CD4-positive, CD25-positive, alpha-beta regulatory T cell (primary cell): ENCODE measurements at regions not wholly inside any gene's neighbourhood (a gene's known extent, or its start where the extent isn't known, plus 50 kb on each side); places are given as distances from the start of the nearest gene placed in this dataset.

Experiments used
- ATAC-seq, 2 donors: fragments of 150-1000 bp; cut with Tn5 transposase; one replicate each; pipeline ENCODE4 v1.10.0; 2021; ENCODE audit warnings: low read depth in 2 of 2, moderate number of reproducible peaks in 2 of 2, moderate library complexity in 1 of 2
- DNase-seq, 3 donors: peaks; one replicate each; pipeline versions ENCODE4 v3.0.0 to v3.0.0-alpha.2; 2012 to 2022; ENCODE audit warnings: mixed read lengths in 1 of 3
- H3K27ac ChIP-seq: one replicate; pipeline ENCODE4 v1.7.0; 2013; ENCODE audit warnings: mild to moderate bottlenecking, low read length; ENCODE audit not compliant: insufficient read depth, poor library complexity, severe bottlenecking
- H3K27me3 ChIP-seq: one replicate; pipeline ENCODE4 v1.7.0; 2013; ENCODE audit warnings: low read length; ENCODE audit not compliant: control insufficient read depth, insufficient read depth
- H3K36me3 ChIP-seq: one replicate; pipeline ENCODE4 v1.7.0; 2013; ENCODE audit warnings: mild to moderate bottlenecking, low read length, moderate library complexity; ENCODE audit not compliant: control insufficient read depth, insufficient read depth
- H3K4me1 ChIP-seq: 2 replicates; pipeline ENCODE4 v1.7.0; 2013; ENCODE audit warnings: mild to moderate bottlenecking, low read length; ENCODE audit not compliant: insufficient read depth, control insufficient read depth, poor library complexity, severe bottlenecking
- H3K4me3 ChIP-seq: one replicate; pipeline ENCODE4 v1.7.0; 2013; ENCODE audit warnings: low read depth, mild to moderate bottlenecking, low read length, moderate library complexity
- H3K9me3 ChIP-seq, 2 experiments: 1 replicate in 1 of 2; 2 replicates in 1 of 2; pipeline ENCODE4 v1.7.0; 2013; ENCODE audit warnings: low read length in 2 of 2, mild to moderate bottlenecking in 1 of 2, moderate library complexity in 1 of 2; ENCODE audit not compliant: control insufficient read depth in 2 of 2
- H3K27ac Mint-ChIP-seq, 3 donors: one replicate each; pipeline ENCODE4 v1.8.0; 2020 to 2022; ENCODE audit warnings: mild to moderate bottlenecking in 3 of 3, mixed read lengths in 3 of 3, moderate library complexity in 2 of 3
- H3K27me3 Mint-ChIP-seq: one replicate; pipeline ENCODE4 v1.8.0; 2022; ENCODE audit warnings: mild to moderate bottlenecking, mixed read lengths
- H3K36me3 Mint-ChIP-seq: one replicate; pipeline ENCODE4 v1.8.0; 2020; ENCODE audit warnings: mixed read lengths
- H3K4me1 Mint-ChIP-seq, 4 donors: one replicate each; pipeline ENCODE4 v1.8.0; 2020 to 2022; ENCODE audit warnings: mixed read lengths in 4 of 4, mild to moderate bottlenecking in 1 of 4
- H3K4me3 Mint-ChIP-seq, 4 donors: one replicate each; pipeline ENCODE4 v1.8.0; 2020 to 2022; ENCODE audit warnings: mild to moderate bottlenecking in 4 of 4, mixed read lengths in 4 of 4, moderate library complexity in 3 of 4
- H3K9me3 Mint-ChIP-seq, 7 donors: one replicate each; pipeline ENCODE4 v1.8.0; 2020 to 2022; ENCODE audit warnings: mixed read lengths in 7 of 7, mild to moderate bottlenecking in 3 of 7, moderate library complexity in 2 of 7

DNA sequence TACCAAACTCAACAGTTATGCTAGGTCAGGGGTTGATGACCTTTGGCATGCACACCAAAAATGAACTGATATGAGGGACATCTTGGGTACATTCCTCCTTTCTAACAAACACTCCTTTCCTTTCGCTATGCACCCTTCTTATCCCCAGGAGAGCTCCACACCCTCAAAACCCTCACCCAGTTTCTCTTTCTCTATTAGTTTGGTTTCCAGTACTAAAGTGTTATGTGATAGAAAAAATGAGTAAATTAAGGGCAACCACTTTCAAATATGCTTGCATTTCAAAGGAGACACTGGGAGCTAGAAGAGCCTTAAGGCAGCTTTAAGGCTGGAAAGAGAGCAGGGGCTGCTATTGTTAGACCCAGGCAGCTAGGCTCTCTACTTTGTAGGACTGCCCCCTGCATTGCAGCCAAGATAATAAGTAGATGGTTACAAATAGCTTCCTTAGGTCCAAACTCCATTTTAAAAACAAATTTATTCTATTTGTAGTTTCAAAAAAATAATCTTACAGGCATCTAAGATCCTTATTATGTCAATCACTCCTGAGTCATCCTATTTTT is 244.3 kb downstream of the ZIC1 start:
- Mint-ChIP-seq H3K4me3 (no peak overlapping the region), H3K36me3 (no peaks in the 10 kb centered on the region), H3K9me3 (peaks cover 0 to 3% (median 0%) of the 10 kb centered on the region in 7 donors), H3K27ac (no peak overlapping the region), H3K27me3 (no peaks in the 10 kb centered on the region), H3K4me1 (no peaks in the 10 kb centered on the region)
- Histone ChIP-seq H3K27ac (no peak overlapping the region), H3K4me3 (no peak overlapping the region), H3K36me3 (no peaks in the 10 kb centered on the region), H3K9me3 (no peaks in the 10 kb centered on the region), H3K27me3 (no peaks in the 10 kb centered on the region), H3K4me1 (no peaks in the 10 kb centered on the region)
- ATAC-seq (no peak), DNase-seq (no peak)

DNA sequence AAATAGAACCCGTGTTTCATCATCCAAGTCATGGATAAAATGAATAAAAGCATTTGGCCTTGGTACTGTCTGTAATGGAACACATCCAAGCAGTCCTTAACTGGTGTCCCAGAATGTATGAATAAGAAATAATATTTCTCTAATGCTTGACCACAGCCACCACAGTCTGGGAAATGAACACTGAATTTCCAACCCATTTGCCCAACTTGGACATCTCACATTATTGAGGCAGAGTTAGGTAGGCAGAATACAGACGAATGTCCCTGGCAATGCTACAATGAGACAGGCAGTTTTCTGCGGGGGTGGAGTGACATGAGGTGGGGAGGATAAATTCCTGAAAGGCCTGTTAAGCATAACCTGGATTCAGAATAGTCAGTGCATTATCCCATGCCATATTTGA is 245.7 kb downstream of the ZIC1 start:
- H3K4me3 Mint-ChIP-seq: no peak overlapping the region

DNA sequence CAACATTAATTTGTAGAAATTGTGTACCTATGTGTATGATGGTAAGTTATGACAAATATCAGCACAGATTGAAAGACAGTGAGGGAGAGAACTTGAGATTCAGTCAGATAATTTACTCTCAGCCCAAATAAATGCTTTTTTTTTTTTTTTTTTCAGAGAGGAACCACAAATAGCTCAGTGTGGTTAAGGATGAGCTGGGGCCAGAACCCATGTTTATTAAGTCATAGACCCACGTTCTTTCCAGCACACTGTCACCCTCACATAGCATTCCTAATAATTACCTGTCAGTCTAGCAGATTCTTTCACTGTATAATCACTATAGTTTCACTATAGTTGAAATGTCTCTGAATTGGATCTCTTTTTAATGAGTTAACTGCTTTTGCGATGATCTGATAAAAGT is 246.1 kb downstream of the ZIC1 start:
- no peaks in the 10 kb centered on the region for H3K4me1 ChIP-seq
- no peaks in the 10 kb centered on the region for H3K36me3 Mint-ChIP-seq
- H3K4me3 ChIP-seq: no peak overlapping the region
- no peak overlapping the region for H3K27ac ChIP-seq
- H3K27me3 Mint-ChIP-seq: no peaks in the 10 kb centered on the region
- no peaks in the 10 kb centered on the region for H3K27me3 ChIP-seq
- H3K4me3 Mint-ChIP-seq: no peak overlapping the region
- no peaks in the 10 kb centered on the region for H3K4me1 Mint-ChIP-seq
- ATAC-seq: no peak
- no peak overlapping the region for H3K27ac Mint-ChIP-seq
- no peak for DNase-seq
- H3K9me3 ChIP-seq: no peaks in the 10 kb centered on the region
- no peaks in the 10 kb centered on the region for H3K36me3 ChIP-seq
- peaks cover 0 to 3% (median 0%) of the 10 kb centered on the region in 7 donors for H3K9me3 Mint-ChIP-seq

More for the DNA sequence above, 245.7 kb downstream of the ZIC1 start:
- Histone ChIP-seq H3K4me3 (no peak overlapping the region), H3K36me3 (no peaks in the 10 kb centered on the region), H3K4me1 (no peaks in the 10 kb centered on the region), H3K27me3 (no peaks in the 10 kb centered on the region), H3K9me3 (no peaks in the 10 kb centered on the region), H3K27ac (no peak overlapping the region)
- Mint-ChIP-seq H3K36me3 (no peaks in the 10 kb centered on the region), H3K9me3 (peaks cover 0 to 3% (median 0%) of the 10 kb centered on the region in 7 donors), H3K27ac (no peak overlapping the region), H3K27me3 (no peaks in the 10 kb centered on the region), H3K4me1 (no peaks in the 10 kb centered on the region)
- ATAC-seq: no peak
- no peak for DNase-seq

DNA sequence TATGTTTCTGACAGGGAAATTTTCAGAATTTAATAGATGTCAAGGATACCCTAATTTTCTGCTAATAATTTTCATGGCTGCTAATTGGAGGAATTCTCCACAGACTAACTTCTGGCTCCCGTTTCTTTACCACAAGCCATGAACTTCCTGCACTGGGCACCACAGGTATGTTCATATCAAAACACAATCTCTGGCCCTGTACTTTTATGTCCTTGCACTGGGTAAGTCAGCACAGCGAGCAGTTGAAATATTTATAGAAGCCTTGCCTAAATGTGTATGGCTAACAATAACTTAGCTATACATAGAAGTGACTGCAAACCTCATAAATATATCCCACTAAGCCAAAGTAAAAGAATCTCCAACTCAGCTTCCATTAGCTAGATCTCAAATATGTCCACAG is 246.9 kb downstream of the ZIC1 start:
- H3K27ac Mint-ChIP-seq: no peak overlapping the region
- Histone ChIP-seq H3K27me3 (no peaks in the 10 kb centered on the region), H3K27ac (no peak overlapping the region), H3K4me1 (no peaks in the 10 kb centered on the region), H3K9me3 (no peaks in the 10 kb centered on the region), H3K36me3 (no peaks in the 10 kb centered on the region), H3K4me3 (no peak overlapping the region)
- H3K36me3 Mint-ChIP-seq: no peaks in the 10 kb centered on the region
- no peaks in the 10 kb centered on the region for H3K4me1 Mint-ChIP-seq
- ATAC-seq (no peak), DNase-seq (no peak)
- peaks cover 0 to 3% (median 0%) of the 10 kb centered on the region in 7 donors for H3K9me3 Mint-ChIP-seq
- no peaks in the 10 kb centered on the region for H3K27me3 Mint-ChIP-seq
- no peak overlapping the region for H3K4me3 Mint-ChIP-seq

DNA sequence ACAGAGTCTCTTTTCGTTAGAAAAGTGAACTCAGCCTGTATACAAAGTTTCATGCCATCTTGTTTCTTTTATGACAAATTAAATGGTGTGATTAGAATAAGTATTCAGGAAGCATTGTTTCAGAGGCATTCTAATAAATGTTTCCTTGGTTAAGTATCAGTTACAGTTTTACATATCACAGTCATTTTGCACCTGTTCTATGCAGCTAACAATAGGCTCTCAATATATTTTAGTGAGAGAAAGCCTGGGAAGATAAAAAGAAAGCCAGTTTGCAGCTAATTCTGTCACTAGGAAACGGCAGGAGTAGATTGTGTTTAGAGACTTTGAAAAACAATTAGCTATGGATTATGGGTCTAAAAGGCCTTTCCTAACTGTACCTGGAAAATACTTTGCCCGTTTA is 252.8 kb downstream of the ZIC1 start:
- DNase-seq: no peak
- no peak overlapping the region for H3K4me3 Mint-ChIP-seq
- H3K27ac Mint-ChIP-seq: no peak overlapping the region
- no peaks in the 10 kb centered on the region for H3K36me3 Mint-ChIP-seq
- Histone ChIP-seq H3K27ac (no peak overlapping the region), H3K36me3 (no peaks in the 10 kb centered on the region), H3K9me3 (no peaks in the 10 kb centered on the region), H3K27me3 (no peaks in the 10 kb centered on the region), H3K4me3 (no peak overlapping the region), H3K4me1 (no peaks in the 10 kb centered on the region)
- ATAC-seq: no peak
- H3K9me3 Mint-ChIP-seq: peaks cover 0 to 4% (median 0%) of the 10 kb centered on the region in 7 donors
- no peaks in the 10 kb centered on the region for H3K4me1 Mint-ChIP-seq
- no peaks in the 10 kb centered on the region for H3K27me3 Mint-ChIP-seq

DNA sequence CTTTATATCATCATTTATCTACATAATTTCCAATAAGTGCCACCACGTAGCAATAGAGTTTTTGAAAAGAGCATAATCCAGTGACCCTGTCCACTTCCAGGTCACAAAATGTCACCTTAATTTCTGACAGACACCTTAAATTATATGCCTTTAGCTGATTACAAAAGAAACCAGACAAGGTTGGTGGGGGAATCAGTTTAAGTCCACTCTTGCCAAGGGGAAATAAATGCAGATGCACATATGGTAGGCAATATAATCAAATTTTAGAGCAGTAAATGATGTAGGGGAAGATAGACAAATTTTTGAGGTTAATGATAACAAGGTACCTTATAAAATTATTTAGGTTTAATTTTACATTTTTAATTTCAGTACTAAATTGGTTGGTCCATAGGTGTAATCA is 253.5 kb downstream of the ZIC1 start:
- H3K36me3 Mint-ChIP-seq: no peaks in the 10 kb centered on the region
- no peak overlapping the region for H3K27ac Mint-ChIP-seq
- no peaks in the 10 kb centered on the region for H3K9me3 ChIP-seq
- no peak overlapping the region for H3K4me3 ChIP-seq
- H3K36me3 ChIP-seq: no peaks in the 10 kb centered on the region
- no peaks in the 10 kb centered on the region for H3K27me3 ChIP-seq
- H3K27me3 Mint-ChIP-seq: no peaks in the 10 kb centered on the region
- no peaks in the 10 kb centered on the region for H3K4me1 ChIP-seq
- H3K4me1 Mint-ChIP-seq: no peaks in the 10 kb centered on the region
- DNase-seq (no peak), ATAC-seq (no peak)
- peaks cover 0 to 4% (median 0%) of the 10 kb centered on the region in 7 donors for H3K9me3 Mint-ChIP-seq
- H3K27ac ChIP-seq: no peak overlapping the region
- H3K4me3 Mint-ChIP-seq: no peak overlapping the region

DNA sequence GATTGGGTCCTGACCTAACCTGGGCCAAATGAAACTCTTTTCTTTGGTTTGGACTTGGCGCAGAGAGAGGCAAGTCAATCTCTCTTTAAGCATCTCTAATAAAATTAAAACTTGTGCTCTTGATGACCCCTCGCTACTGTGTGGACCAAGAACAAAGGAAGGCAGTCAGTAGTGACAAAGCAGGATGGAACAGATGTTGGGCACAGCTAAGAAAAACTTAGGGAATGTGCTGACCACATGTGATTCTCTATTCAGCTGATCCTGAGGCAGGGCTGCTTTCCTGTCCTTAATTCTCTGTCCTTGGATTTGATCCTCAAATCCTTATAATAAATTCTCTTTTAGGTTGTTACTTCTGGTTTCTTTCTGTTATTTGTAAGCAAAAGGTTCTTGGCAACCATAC is 259.9 kb downstream of the ZIC1 start:
- no peaks in the 10 kb centered on the region for H3K4me1 ChIP-seq
- Mint-ChIP-seq H3K4me3 (no peak overlapping the region), H3K9me3 (peaks cover 0 to 5% (median 2%) of the 10 kb centered on the region in 7 donors), H3K36me3 (no peaks in the 10 kb centered on the region), H3K27ac (no peak overlapping the region), H3K4me1 (no peaks in the 10 kb centered on the region), H3K27me3 (no peaks in the 10 kb centered on the region)
- H3K36me3 ChIP-seq: no peaks in the 10 kb centered on the region
- ATAC-seq: no peak
- no peak overlapping the region for H3K4me3 ChIP-seq
- H3K27ac ChIP-seq: no peak overlapping the region
- no peaks in the 10 kb centered on the region for H3K27me3 ChIP-seq
- no peak for DNase-seq
- no peaks in the 10 kb centered on the region for H3K9me3 ChIP-seq

DNA sequence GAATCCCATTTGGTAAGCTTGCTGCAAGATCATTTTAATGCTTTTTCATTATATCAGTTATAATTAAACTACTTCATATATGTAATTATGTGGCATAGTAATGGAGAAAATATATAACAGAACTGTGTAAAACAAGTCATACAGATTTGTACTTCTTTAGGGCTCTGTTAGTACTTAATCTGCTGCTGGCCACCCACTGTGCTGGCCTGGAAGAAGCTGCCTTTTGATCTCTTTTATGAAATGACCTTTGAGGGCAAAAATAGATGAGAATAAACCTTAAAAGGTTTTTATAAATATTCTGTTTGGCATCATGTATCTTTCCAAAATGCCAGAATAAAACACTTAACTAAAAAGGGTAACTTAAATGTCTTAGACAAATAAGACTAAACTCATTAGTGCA is 262.9 kb downstream of the ZIC1 start:
- Histone ChIP-seq H3K36me3 (no peaks in the 10 kb centered on the region), H3K9me3 (no peaks in the 10 kb centered on the region), H3K4me3 (no peak overlapping the region), H3K27ac (no peak overlapping the region), H3K27me3 (no peaks in the 10 kb centered on the region), H3K4me1 (no peaks in the 10 kb centered on the region)
- ATAC-seq (no peak), DNase-seq (no peak)
- no peaks in the 10 kb centered on the region for H3K36me3 Mint-ChIP-seq
- no peaks in the 10 kb centered on the region for H3K4me1 Mint-ChIP-seq
- H3K4me3 Mint-ChIP-seq: no peak overlapping the region
- H3K27me3 Mint-ChIP-seq: no peaks in the 10 kb centered on the region
- H3K9me3 Mint-ChIP-seq: peaks cover 0 to 5% (median 2%) of the 10 kb centered on the region in 7 donors
- H3K27ac Mint-ChIP-seq: no peak overlapping the region
